ENCODE measurements at regions not wholly inside any gene's neighbourhood (a gene's known extent, or its start where the extent isn't known, plus 50 kb on each side); places are given as distances from the start of the nearest gene placed in this dataset.
"Not testable (repeated sequence)": the region's sequence is repeated elsewhere in the genome, so short reads cannot be mapped to it uniquely, and the experiment has no call there.

DNA sequence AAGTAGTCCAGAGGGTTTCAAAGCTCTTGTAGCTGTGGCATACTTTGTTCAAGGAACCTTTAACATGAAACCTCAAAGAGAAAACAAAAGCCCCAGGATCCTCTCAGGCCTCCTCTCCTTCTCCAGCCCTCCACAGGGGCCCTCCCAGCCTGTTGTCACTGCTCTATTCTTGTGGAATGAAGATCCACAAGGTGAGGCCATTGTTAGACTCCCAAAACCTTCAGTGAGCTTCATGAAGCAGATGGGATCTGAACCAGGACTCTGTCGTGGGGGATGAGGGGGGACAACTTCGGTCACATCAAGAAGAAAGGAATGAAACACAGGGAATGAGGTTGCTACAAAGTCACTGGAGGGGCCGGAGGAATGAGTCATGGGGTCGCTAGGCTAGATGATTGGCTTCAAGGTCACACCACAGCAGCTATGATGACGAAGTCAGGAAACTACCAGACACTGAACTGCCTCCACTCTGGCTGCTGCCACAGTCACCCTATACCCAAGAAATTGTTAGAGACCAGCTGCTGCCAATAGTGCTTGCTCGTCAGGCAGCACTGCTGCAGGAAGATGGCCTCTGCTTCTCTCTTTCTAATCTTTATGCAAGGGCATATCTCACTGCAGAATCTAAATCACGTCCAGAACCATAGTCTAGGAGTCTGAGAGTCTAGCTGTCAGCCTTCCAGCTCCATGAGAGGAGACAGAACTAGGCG is 208.8 kb downstream of the HIBADH start:
- Histone ChIP-seq H3K9me3 (ENCODE audit: control insufficient read depth in 1 of 2, insufficient read depth in 1 of 2, low read depth in 1 of 2, low read length in 2 of 2) (no peaks in the 10 kb centered on the region), H3K27ac (ENCODE audit: low read depth, low read length) (no peak overlapping the region), H2AFZ (ENCODE audit: low read depth, low read length, poor library complexity, severe bottlenecking) (no peak overlapping the region), H3K4me1 (ENCODE audit: control insufficient read depth in 1 of 2, insufficient read depth in 2 of 2, low read length in 2 of 2) (0 out of 4 replicates have a peak, but pooled peaks cover 0 to 6% of the 10 kb centered on the region in 2 experiments), H3K36me3 (ENCODE audit: control insufficient read depth in 1 of 2, insufficient read depth in 2 of 2, low read length in 2 of 2) (no peaks in the 10 kb centered on the region), H3K4me2 (ENCODE audit: low read length) (no peak overlapping the region), H3K79me2 (ENCODE audit: insufficient read depth, low read length) (no peaks in the 10 kb centered on the region), H3K27me3 (ENCODE audit: insufficient read depth, low read length) (no peaks in the 10 kb centered on the region), H3K9ac (ENCODE audit: low read length) (no peak overlapping the region), H3K9me2 (ENCODE audit: insufficient read depth) (no peaks in the 10 kb centered on the region), H3K4me3 (replicated peaks in 1 of 2; ENCODE audit: low read depth in 1 of 2, low read length in 2 of 2) (no peak overlapping the region), H4K20me1 (ENCODE audit: insufficient read depth) (no peaks in the 10 kb centered on the region)
- no peak for TF ChIP-seq EZH2 (IDR thresholded peaks at IDR 0.05)
- peak; percentile 93 for TF ChIP-seq TCF7L2 (IDR thresholded peaks at IDR 0.05; ENCODE audit: borderline replicate concordance, extremely low read depth, insufficient read depth, insufficient read length)
- ATAC-seq = peak; percentile 50; the same call in 1 of the 2 replicates
- no peak for DNase-seq (ENCODE audit: low read depth, low spot score)
- no TSS peak for BruUV-seq (replicated peaks)
- RAD21 ChIA-PET (ENCODE audit: low non-redundant PET in 1 of 2, low total read pairs in 2 of 2, uncharacterized antibody in 2 of 2, unreplicated experiment in 2 of 2) = no interaction called here
- POLR2A ChIA-PET = no interaction called here
- intact Hi-C loops (cut with micrococcal nuclease) = no loop called here
- CTCF ChIA-PET = no interaction called here

DNA sequence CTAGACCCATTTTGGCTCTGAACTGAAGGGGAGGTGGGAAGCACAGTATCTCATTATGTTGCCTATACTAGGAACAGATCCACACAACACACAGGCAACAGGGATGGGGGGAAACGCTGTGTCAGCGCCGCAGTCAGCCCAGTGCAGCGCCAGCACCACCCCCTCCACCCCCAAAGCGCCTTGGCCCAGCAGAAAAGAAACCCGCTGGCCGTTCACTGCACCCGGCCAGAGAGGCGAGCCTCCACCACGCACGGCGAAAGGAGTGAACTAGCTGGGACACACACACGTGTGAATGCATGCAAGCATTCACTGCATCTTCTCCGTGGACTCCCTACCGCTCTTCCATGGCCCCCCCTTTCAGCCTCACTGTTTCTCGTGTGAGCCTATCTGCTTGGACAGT is 205.6 kb downstream of the HIBADH start:
- not testable (repeated sequence) for BruUV-seq (replicated peaks); H2AFZ ChIP-seq (ENCODE audit: low read depth, low read length, poor library complexity, severe bottlenecking); ATAC-seq

GRCh38 chr7:27457603-27458565 is 204.8 kb downstream of the HIBADH start:
- H3K27ac ChIP-seq (ENCODE audit: low read depth, low read length); H4K20me1 ChIP-seq (ENCODE audit: insufficient read depth); RAD21 ChIA-PET (ENCODE audit: low non-redundant PET in 1 of 2, low total read pairs in 2 of 2, uncharacterized antibody in 2 of 2, unreplicated experiment in 2 of 2); H3K9me3 ChIP-seq (ENCODE audit: control insufficient read depth in 1 of 2, insufficient read depth in 1 of 2, low read depth in 1 of 2, low read length in 2 of 2); H3K27me3 ChIP-seq (ENCODE audit: insufficient read depth, low read length); H3K9ac ChIP-seq (ENCODE audit: low read length); DNase-seq (ENCODE audit: low read depth, low spot score); H3K9me2 ChIP-seq (ENCODE audit: insufficient read depth); H2AFZ ChIP-seq (ENCODE audit: low read depth, low read length, poor library complexity, severe bottlenecking); H3K4me3 ChIP-seq (replicated peaks in 1 of 2; ENCODE audit: low read depth in 1 of 2, low read length in 2 of 2); H3K79me2 ChIP-seq (ENCODE audit: insufficient read depth, low read length); H3K4me1 ChIP-seq (ENCODE audit: control insufficient read depth in 1 of 2, insufficient read depth in 2 of 2, low read length in 2 of 2); ATAC-seq; CTCF ChIA-PET; intact Hi-C loops (cut with micrococcal nuclease); BruUV-seq (replicated peaks); H3K4me2 ChIP-seq (ENCODE audit: low read length); H3K36me3 ChIP-seq (ENCODE audit: control insufficient read depth in 1 of 2, insufficient read depth in 2 of 2, low read length in 2 of 2); POLR2A ChIA-PET: not testable (repeated sequence)

More for the DNA sequence above, 205.6 kb downstream of the HIBADH start:
- CTCF ChIA-PET; H3K27ac ChIP-seq (ENCODE audit: low read depth, low read length); intact Hi-C loops (cut with micrococcal nuclease); H3K36me3 ChIP-seq (ENCODE audit: control insufficient read depth in 1 of 2, insufficient read depth in 2 of 2, low read length in 2 of 2); H3K4me1 ChIP-seq (ENCODE audit: control insufficient read depth in 1 of 2, insufficient read depth in 2 of 2, low read length in 2 of 2); H3K27me3 ChIP-seq (ENCODE audit: insufficient read depth, low read length); H3K9me3 ChIP-seq (ENCODE audit: control insufficient read depth in 1 of 2, insufficient read depth in 1 of 2, low read depth in 1 of 2, low read length in 2 of 2); RAD21 ChIA-PET (ENCODE audit: low non-redundant PET in 1 of 2, low total read pairs in 2 of 2, uncharacterized antibody in 2 of 2, unreplicated experiment in 2 of 2); H3K4me2 ChIP-seq (ENCODE audit: low read length); DNase-seq (ENCODE audit: low read depth, low spot score); POLR2A ChIA-PET; H3K4me3 ChIP-seq (replicated peaks in 1 of 2; ENCODE audit: low read depth in 1 of 2, low read length in 2 of 2); H4K20me1 ChIP-seq (ENCODE audit: insufficient read depth); H3K79me2 ChIP-seq (ENCODE audit: insufficient read depth, low read length); H3K9ac ChIP-seq (ENCODE audit: low read length); H3K9me2 ChIP-seq (ENCODE audit: insufficient read depth): not testable (repeated sequence)
